H1 (cell line): ENCODE measurements at regions not wholly inside any gene's neighbourhood (a gene's known extent, or its start where the extent isn't known, plus 50 kb on each side); places are given as distances from the start of the nearest gene placed in this dataset.

ENCODE experiments used
- CTCF ChIA-PET: fragments of 300-600 bp; sonication (Branson Sonifier 250); formaldehyde crosslinking; loops from one replicate; lab custom pipeline; 2021; ENCODE audit not compliant: partially characterized antibody; lab: Charles Lee
- POLR2A ChIA-PET: fragments of 300-600 bp; sonication (Branson Sonifier 250); formaldehyde crosslinking; loops from one replicate; lab custom pipeline; 2021; ENCODE audit warnings: inconsistent platforms; ENCODE audit not compliant: partially characterized antibody; lab: Charles Lee
- DNase-seq, 2 experiments: peaks; one replicate each; pipeline versions ENCODE4 v3.0.0 to v3.0.0-alpha.2; 2010 to 2022; ENCODE audit warnings: low spot score in 2 of 2, low read depth in 1 of 2, mixed read lengths in 1 of 2
- FAIRE-seq: peaks from 2 replicates; lab custom pipeline; 2011; peaks lifted over from hg19 to GRCh38; lab: Jason Lieb, UNC
- H2AFZ ChIP-seq: 2 replicates; pipeline ENCODE4 v1.8.1; 2012; ENCODE audit warnings: low read length, inconsistent platforms
- H2AK5ac ChIP-seq: 2 replicates; pipeline ENCODE4 v1.6.1; 2013; ENCODE audit warnings: low read depth, low read length
- H2BK120ac ChIP-seq: replicated peaks from 2 replicates; pipeline ENCODE3; 2013; ENCODE audit warnings: low read depth, low read length, inconsistent platforms
- H2BK12ac ChIP-seq: 2 replicates; pipeline ENCODE4 v1.6.1; 2013; ENCODE audit warnings: low read depth, low read length
- H2BK15ac ChIP-seq: 2 replicates; pipeline ENCODE4 v1.6.1; 2013; ENCODE audit warnings: low read length
- H2BK20ac ChIP-seq: 2 replicates; pipeline ENCODE4 v1.6.1; 2013; ENCODE audit warnings: low read length
- H2BK5ac ChIP-seq: 2 replicates; pipeline ENCODE4 v1.6.1; 2013; ENCODE audit warnings: low read depth, low read length
- H3K14ac ChIP-seq: 2 replicates; pipeline ENCODE4 v1.6.1; 2013; ENCODE audit warnings: inconsistent platforms; ENCODE audit not compliant: insufficient read length
- H3K18ac ChIP-seq: 2 replicates; pipeline ENCODE4 v1.6.1; 2013; ENCODE audit warnings: low read length; ENCODE audit errors: extremely low read depth
- H3K23ac ChIP-seq: 2 replicates; pipeline ENCODE4 v1.6.1; 2013; ENCODE audit warnings: inconsistent platforms; ENCODE audit not compliant: insufficient read length
- H3K23me2 ChIP-seq: 2 replicates; pipeline ENCODE4 v1.6.1; 2013; ENCODE audit warnings: low read depth, low read length
- H3K27ac ChIP-seq: 2 replicates; pipeline ENCODE4 v1.6.1; 2011; ENCODE audit warnings: low read depth, low read length, inconsistent platforms
- H3K27me3 ChIP-seq, 4 experiments: replicated peaks in 1 of 4; 1 replicate in 1 of 4; 2 replicates in 3 of 4; pipeline versions ENCODE4 v1.6.1 to v1.8.1; 2011 to 2013; ENCODE audit warnings: low read length in 3 of 4, mild to moderate bottlenecking in 3 of 4, inconsistent platforms in 2 of 4, mixed read lengths in 2 of 4, moderate library complexity in 1 of 4; ENCODE audit not compliant: control insufficient read depth in 3 of 4, insufficient read depth in 3 of 4; ENCODE audit errors: extremely low read depth in 1 of 4
- H3K36me3 ChIP-seq, 4 experiments: 2 replicates each; pipeline versions ENCODE4 v1.6.1 to v1.8.1; 2011 to 2013; ENCODE audit warnings: mild to moderate bottlenecking in 4 of 4, low read length in 3 of 4, moderate library complexity in 2 of 4, control low read depth in 1 of 4, inconsistent platforms in 1 of 4; ENCODE audit not compliant: insufficient read depth in 4 of 4, control insufficient read depth in 2 of 4
- H3K4ac ChIP-seq: replicated peaks from 2 replicates; pipeline ENCODE3; 2013; ENCODE audit warnings: low read length, low read depth, mixed read lengths, inconsistent platforms; ENCODE audit not compliant: insufficient read length
- H3K4me1 ChIP-seq, 4 experiments: replicated peaks in 1 of 4; 1 replicate in 1 of 4; 2 replicates in 3 of 4; pipeline versions ENCODE4 v1.6.1 to v1.8.1; 2011 to 2013; ENCODE audit warnings: low read length in 3 of 4, inconsistent platforms in 2 of 4, mixed read lengths in 1 of 4; ENCODE audit not compliant: insufficient read depth in 4 of 4, control insufficient read depth in 3 of 4
- H3K4me2 ChIP-seq, 2 experiments: 2 replicates each; pipeline versions ENCODE4 v1.6.1 to v1.8.1; 2011 to 2013; ENCODE audit warnings: low read depth in 2 of 2, low read length in 2 of 2, control low read depth in 1 of 2, inconsistent platforms in 1 of 2, mild to moderate bottlenecking in 1 of 2; ENCODE audit not compliant: insufficient read depth in 1 of 2
- H3K4me3 ChIP-seq, 4 experiments: fragments of 200-600, 300-600 bp in 1 of 4; sonication (generic), shearing (Covaris generic), sonication (Bioruptor Twin) in 1 of 4; 2 replicates each; pipeline versions ENCODE4 v1.5.1 to v1.8.1; 2011 to 2016; ENCODE audit warnings: low read length in 4 of 4, low read depth in 3 of 4, control low read depth in 2 of 4, inconsistent platforms in 2 of 4, mild to moderate bottlenecking in 2 of 4, mixed read lengths in 1 of 4, moderate library complexity in 1 of 4; ENCODE audit not compliant: insufficient read depth in 2 of 4; ENCODE audit errors: extremely low read depth in 1 of 4
- H3K56ac ChIP-seq: replicated peaks from 2 replicates; pipeline ENCODE3; 2013; ENCODE audit warnings: low read depth, mild to moderate bottlenecking, mixed read lengths, low read length, inconsistent platforms; ENCODE audit not compliant: insufficient read length
- H3K79me1 ChIP-seq: 2 replicates; pipeline ENCODE4 v1.6.1; 2013; ENCODE audit warnings: low read depth, low read length, control low read depth
- H3K79me2 ChIP-seq, 2 experiments: 2 replicates each; pipeline versions ENCODE4 v1.6.1 to v1.8.1; 2012 to 2013; ENCODE audit warnings: low read length in 2 of 2, mild to moderate bottlenecking in 2 of 2, inconsistent platforms in 1 of 2; ENCODE audit not compliant: insufficient read depth in 2 of 2, control insufficient read depth in 1 of 2
- H3K9ac ChIP-seq, 4 experiments: replicated peaks in 1 of 4; 1 replicate in 1 of 4; 2 replicates in 3 of 4; pipeline versions ENCODE4 v1.6.1 to v1.8.1; 2011 to 2013; ENCODE audit warnings: low read depth in 3 of 4, low read length in 3 of 4, control low read depth in 2 of 4, mild to moderate bottlenecking in 2 of 4, moderate library complexity in 2 of 4, inconsistent platforms in 1 of 4; ENCODE audit errors: extremely low read depth in 1 of 4
- H3K9me3 ChIP-seq, 2 experiments: 2 replicates each; pipeline versions ENCODE4 v1.6.1 to v1.8.1; 2012 to 2013; ENCODE audit warnings: mild to moderate bottlenecking in 2 of 2, moderate library complexity in 2 of 2, control low read depth in 1 of 2, inconsistent platforms in 1 of 2, low read depth in 1 of 2, low read length in 1 of 2, mixed read lengths in 1 of 2; ENCODE audit not compliant: insufficient read depth in 2 of 2
- H4K20me1 ChIP-seq, 2 experiments: replicated peaks in 1 of 2; 2 replicates each; pipeline versions ENCODE3 to v1.8.1; 2011 to 2013; ENCODE audit warnings: inconsistent platforms in 2 of 2, low read length in 2 of 2, mild to moderate bottlenecking in 1 of 2; ENCODE audit not compliant: insufficient read depth in 2 of 2, control insufficient read depth in 1 of 2
- H4K5ac ChIP-seq: 2 replicates; pipeline ENCODE4 v1.6.1; 2013; ENCODE audit warnings: low read length, low read depth, mixed read lengths, inconsistent platforms; ENCODE audit not compliant: insufficient read length
- H4K8ac ChIP-seq: 2 replicates; pipeline ENCODE4 v1.8.0; 2013; ENCODE audit warnings: mild to moderate bottlenecking, moderate library complexity, low read length, inconsistent platforms; ENCODE audit not compliant: insufficient read depth; ENCODE audit errors: extremely low read depth
- H4K91ac ChIP-seq: replicated peaks from 2 replicates; pipeline ENCODE3; 2013; ENCODE audit warnings: low read length, mixed read lengths, inconsistent platforms; ENCODE audit not compliant: insufficient read length
- CBX8 ChIP-seq: fragments of 300-800, 300-1000 bp; sonication (generic); IDR thresholded peaks from 2 replicates; pipeline ENCODE4 v1.7.1; 2016; ENCODE audit warnings: low read depth, low read length, borderline replicate concordance
- CHD1 ChIP-seq: IDR thresholded peaks from 2 replicates; pipeline ENCODE4 v1.6.1; 2012; ENCODE audit warnings: low read depth, low read length, improper control_type of control experiment
- FOSL1 ChIP-seq: IDR thresholded peaks from 2 replicates; pipeline ENCODE4 v1.6.1; 2011; ENCODE audit warnings: mild to moderate bottlenecking, low read depth, low read length, moderate library complexity; ENCODE audit not compliant: insufficient read depth
- HDAC6 ChIP-seq: IDR thresholded peaks from one replicate; pipeline ENCODE4 v1.7.1; 2012; ENCODE audit warnings: low read depth, mild to moderate bottlenecking, inconsistent platforms, low read length, moderate library complexity
- KDM1A ChIP-seq: fragments of 200-600, 300-600 bp; sonication (generic); IDR thresholded peaks from 2 replicates; pipeline ENCODE4 v1.7.1; 2016; ENCODE audit warnings: mild to moderate bottlenecking, low read length, borderline replicate concordance
- KDM5A ChIP-seq: fragments of 200-600 bp; IDR thresholded peaks from 2 replicates; pipeline ENCODE4 v1.7.1; 2012; ENCODE audit warnings: mild to moderate bottlenecking, low read length, inconsistent platforms, mixed read lengths
- POLR2A ChIP-seq, 2 experiments: IDR thresholded peaks; 1 replicate in 1 of 2; 2 replicates in 1 of 2; pipeline ENCODE4 v1.6.1; 2011; ENCODE audit warnings: low read depth in 2 of 2, low read length in 2 of 2, mild to moderate bottlenecking in 2 of 2; ENCODE audit errors: control extremely low read depth in 1 of 2
- RAD21 ChIP-seq, 2 experiments: IDR thresholded peaks in 1 of 2; conservative IDR thresholded peaks in 1 of 2; 2 replicates each; pipeline ENCODE4 v1.6.1; 2011; ENCODE audit warnings: low read depth in 2 of 2, low read length in 2 of 2, improper control_type of control experiment in 1 of 2, inconsistent platforms in 1 of 2, mild to moderate bottlenecking in 1 of 2, moderate library complexity in 1 of 2
- RFX5 ChIP-seq: IDR thresholded peaks from 2 replicates; pipeline ENCODE4 v1.6.1; 2011; ENCODE audit warnings: low read depth, low read length, improper control_type of control experiment, borderline replicate concordance
- SP1 ChIP-seq: IDR thresholded peaks from 2 replicates; pipeline ENCODE4 v1.6.1; 2011; ENCODE audit warnings: low read depth, low read length
- TAF1 ChIP-seq: IDR thresholded peaks from 2 replicates; pipeline ENCODE4 v1.6.1; 2011; ENCODE audit warnings: mild to moderate bottlenecking, low read depth, low read length
- WGBS, 2 experiments: shearing (Covaris generic) in 1 of 2; methylation state at CpG; one replicate each; pipeline versions ENCODE4 v1.1.6 to v1.1.7; 2013 to 2015; ENCODE audit warnings: low lambda C conversion rate in 2 of 2, mixed read lengths in 2 of 2, inconsistent platforms in 1 of 2, low coverage in 1 of 2, missing lambda C conversion rate in 1 of 2; ENCODE audit not compliant: insufficient replicate concordance in 2 of 2, insufficient coverage in 1 of 2, insufficient read length in 1 of 2; ENCODE audit errors: extremely low coverage in 1 of 2, missing lambda C conversion rate in 1 of 2; 5-methylcytosine and 5-hydroxymethylcytosine counted together
- TF ChIP-seq, protein P1 (sequence below): IDR thresholded peaks from 2 replicates; pipeline ENCODE4 v1.6.1; 2012; ENCODE audit warnings: low read length, inconsistent platforms

GRCh38 chr5:54761213-54761701 is 224.1 kb downstream of the ESM1 start:
- Histone ChIP-seq H2AK5ac (no peak overlapping the region), H3K4me3 (no peak overlapping the region), H3K79me2 (no peaks in the 10 kb centered on the region), H3K23ac (no peak overlapping the region), H2BK120ac (no peak overlapping the region), H3K9ac (no peak overlapping the region), H4K8ac (no peak overlapping the region), H3K27ac (no peak overlapping the region), H4K91ac (no peak overlapping the region), H3K18ac (no peak overlapping the region), H4K20me1 (no peaks in the 10 kb centered on the region), H3K56ac (no peak overlapping the region), H2BK20ac (no peak overlapping the region), H2BK15ac (no peak overlapping the region), H4K5ac (no peak overlapping the region), H3K4ac (no peak overlapping the region), H3K9me3 (no peaks in the 10 kb centered on the region), H3K23me2 (0 out of 2 replicates have a peak, but pooled peaks cover 2% of the 10 kb centered on the region), H3K79me1 (no peaks in the 10 kb centered on the region), H3K4me1 (no peaks in the 10 kb centered on the region), H3K36me3 (no peaks in the 10 kb centered on the region), H3K27me3 (no peaks in the 10 kb centered on the region), H2AFZ (no peak overlapping the region), H2BK12ac (no peak overlapping the region), H3K14ac (no peak overlapping the region), H2BK5ac (no peak overlapping the region), H3K4me2 (no peak overlapping the region)
- 85% methylated on average over 2 of the region's 2 CpGs; no CpG with 5 or more reads in 1 of the 2 experiments for WGBS, 2 experiments
- TF ChIP-seq RFX5 = no peak
- no peak for TF ChIP-seq POLR2A (IDR thresholded peaks at IDR 0.05; ENCODE audit: control extremely low read depth in 1 of 2, low read depth in 2 of 2, low read length in 2 of 2)
- TF ChIP-seq, protein P1, sequence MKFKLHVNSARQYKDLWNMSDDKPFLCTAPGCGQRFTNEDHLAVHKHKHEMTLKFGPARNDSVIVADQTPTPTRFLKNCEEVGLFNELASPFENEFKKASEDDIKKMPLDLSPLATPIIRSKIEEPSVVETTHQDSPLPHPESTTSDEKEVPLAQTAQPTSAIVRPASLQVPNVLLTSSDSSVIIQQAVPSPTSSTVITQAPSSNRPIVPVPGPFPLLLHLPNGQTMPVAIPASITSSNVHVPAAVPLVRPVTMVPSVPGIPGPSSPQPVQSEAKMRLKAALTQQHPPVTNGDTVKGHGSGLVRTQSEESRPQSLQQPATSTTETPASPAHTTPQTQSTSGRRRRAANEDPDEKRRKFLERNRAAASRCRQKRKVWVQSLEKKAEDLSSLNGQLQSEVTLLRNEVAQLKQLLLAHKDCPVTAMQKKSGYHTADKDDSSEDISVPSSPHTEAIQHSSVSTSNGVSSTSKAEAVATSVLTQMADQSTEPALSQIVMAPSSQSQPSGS = no peak
- TF ChIP-seq KDM5A = no peak
- TF ChIP-seq HDAC6 = no peak
- no peak for TF ChIP-seq RAD21 (IDR thresholded peaks at IDR 0.05 in 1 of 2, conservative IDR thresholded peaks at IDR 0.05 in 1 of 2; ENCODE audit: low read depth in 2 of 2, low read length in 2 of 2)
- no peak for TF ChIP-seq FOSL1
- no peak for TF ChIP-seq TAF1
- TF ChIP-seq CHD1 = no peak
- TF ChIP-seq SP1 = no peak
- no peak for TF ChIP-seq CBX8
- no peak for TF ChIP-seq KDM1A
- no peak for DNase-seq
- FAIRE-seq = no peak
- ChIA-PET POLR2A (interaction anchor here (0.9 kb wide), 1 partner anchor 16 kb away, joined by 4 read pairs; no protein-coding TSS in a partner anchor), CTCF (interaction anchor here (0.7 to 1.4 kb wide), 5 partner anchors 12 to 272 kb away, joined by 3 to 7 read pairs (median 3); partner anchors contain the start of gene SNX18)
